ENCODE measurements at regions not wholly inside any gene's neighbourhood (a gene's known extent, or its start where the extent isn't known, plus 50 kb on each side); places are given as distances from the start of the nearest gene placed in this dataset.
A peak's percentile ranks its signal among the peaks of the same experiment; 100 is the strongest.
"Not testable (repeated sequence)": the region's sequence is repeated elsewhere in the genome, so short reads cannot be mapped to it uniquely, and the experiment has no call there.

DNA sequence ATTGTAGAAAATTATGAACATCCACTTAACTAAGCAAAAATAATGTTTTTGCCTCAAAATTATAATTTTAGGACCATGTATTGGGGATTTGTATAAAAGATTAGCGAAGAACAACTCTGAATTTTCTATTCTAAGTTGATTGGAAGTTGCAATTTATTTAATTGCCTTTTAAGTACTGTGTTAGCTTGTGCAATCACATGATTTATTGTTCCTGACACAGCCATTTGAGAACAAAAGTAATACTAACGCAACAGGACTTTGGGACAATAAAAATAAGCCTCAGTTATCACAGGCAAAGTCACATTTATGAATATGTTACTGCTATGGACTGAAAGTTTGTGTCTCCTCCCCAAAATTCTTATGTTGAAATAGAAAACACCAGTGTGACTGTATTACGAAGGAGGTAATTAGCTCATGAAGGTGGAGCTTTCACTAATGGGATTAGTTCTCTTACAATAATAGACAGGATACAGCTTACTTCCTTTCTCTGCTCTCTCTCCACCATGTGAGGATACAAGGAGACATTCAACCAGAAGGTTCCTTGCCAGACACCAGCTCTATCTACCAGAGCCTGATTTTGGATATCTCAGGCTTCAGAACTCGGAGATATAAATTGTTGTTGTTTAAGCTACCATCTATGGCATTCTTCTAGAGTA lies 745.9 kb downstream of the ZBBX start:
- no peak for DNase-seq

DNA sequence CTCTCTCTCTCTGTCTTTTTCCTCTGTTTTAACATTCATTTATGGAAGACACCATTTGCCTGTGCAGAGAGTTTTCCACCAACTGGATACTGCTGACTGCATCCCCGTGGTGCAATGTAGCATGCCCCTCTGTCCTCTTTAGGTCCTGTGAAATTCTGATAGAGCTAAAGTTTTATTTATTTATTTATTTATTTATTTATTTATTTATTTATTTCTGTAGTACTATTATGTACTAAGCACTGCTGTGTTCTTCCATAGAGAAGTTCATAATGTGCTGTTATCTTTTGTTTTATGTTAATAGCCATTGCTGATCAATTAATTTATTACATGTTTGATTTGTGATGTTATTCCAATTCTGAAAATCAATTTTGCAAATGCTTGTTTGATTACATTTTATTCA lies 749.9 kb downstream of the ZBBX start:
- DNase-seq = no peak

DNA sequence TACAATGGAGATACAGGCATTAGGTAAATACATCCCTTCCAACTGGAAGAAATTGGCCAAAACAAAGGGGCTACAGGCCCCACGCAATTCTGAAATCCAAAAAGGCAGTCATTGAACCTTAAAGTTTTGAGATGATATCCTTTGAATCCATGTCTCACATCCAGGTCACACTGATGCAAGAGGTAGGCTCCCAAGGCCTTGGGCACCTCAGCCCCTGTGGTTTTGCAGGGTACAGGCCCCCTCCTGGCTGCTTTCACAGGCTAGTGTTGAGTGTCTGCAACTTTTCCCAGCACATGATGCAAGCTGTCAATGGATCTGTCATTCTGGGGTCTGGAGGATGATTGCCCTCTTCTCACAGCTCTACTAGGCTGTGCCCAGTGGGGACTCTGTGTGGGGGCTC lies 766.7 kb downstream of the ZBBX start:
- DNase-seq = no peak

DNA sequence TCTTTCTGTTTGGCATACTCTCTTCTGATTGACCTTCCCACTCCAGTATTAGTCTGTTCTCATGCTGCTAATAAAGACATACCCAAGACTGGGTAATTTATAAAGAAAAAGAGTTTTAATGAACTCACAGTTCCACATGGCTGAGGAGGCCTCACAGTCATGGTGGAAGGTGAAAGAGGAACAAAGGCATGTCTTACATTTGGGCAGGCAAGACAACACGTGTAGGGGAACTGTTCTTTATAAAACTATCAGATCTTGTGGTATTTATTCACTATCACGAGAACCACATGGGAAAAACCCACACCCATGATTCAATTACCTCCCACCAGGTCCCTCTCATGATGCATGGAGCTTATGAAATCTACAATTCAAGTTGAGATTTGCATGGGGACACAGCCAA lies 767.3 kb downstream of the ZBBX start:
- not testable (repeated sequence) for DNase-seq

DNA sequence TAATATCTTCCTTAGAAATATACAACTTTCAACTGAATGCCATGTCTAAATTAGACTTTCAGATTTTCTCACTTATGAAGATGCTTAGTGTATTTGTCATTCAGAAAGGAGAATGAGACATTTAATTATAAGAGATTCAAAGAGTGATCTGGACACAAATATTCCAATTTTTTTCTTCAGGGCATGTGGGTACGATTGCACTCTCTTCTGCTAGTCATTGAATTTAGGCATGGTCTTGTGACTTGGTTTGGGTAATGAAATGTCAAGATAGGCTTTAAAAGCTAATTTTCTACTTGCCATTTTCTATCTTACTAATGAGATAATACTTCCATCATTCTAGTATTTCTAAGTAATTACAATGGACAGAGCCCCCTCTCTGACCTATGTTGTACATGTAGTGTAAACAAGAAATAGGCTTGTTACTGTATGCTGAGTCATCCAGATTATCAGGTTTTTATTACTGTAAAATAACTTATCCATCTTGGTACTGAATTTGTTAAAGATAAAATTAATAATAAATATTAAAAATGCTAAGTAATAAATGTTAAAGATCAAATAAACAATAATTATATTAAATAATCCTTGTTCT lies 770.8 kb upstream of the BCHE start:
- DNase-seq = no peak

DNA sequence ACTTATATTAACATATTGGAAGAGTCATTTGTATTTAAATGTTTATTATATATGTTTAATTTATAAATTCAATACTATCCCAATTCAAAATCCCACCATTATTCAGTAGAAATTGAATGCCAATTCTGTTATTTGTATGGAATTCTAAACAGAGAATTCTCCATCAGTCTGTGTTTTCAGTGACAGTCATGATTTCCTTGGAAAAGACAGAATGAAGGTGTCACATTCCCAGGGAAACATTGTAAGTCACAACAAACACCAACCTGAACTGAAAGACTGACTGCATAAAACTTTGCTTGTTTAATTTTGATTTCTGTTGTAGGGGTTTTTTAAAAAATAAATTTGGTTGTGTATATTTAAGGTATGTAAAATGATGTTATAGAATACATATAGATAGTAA lies 769.8 kb upstream of the BCHE start:
- DNase-seq = no peak

DNA sequence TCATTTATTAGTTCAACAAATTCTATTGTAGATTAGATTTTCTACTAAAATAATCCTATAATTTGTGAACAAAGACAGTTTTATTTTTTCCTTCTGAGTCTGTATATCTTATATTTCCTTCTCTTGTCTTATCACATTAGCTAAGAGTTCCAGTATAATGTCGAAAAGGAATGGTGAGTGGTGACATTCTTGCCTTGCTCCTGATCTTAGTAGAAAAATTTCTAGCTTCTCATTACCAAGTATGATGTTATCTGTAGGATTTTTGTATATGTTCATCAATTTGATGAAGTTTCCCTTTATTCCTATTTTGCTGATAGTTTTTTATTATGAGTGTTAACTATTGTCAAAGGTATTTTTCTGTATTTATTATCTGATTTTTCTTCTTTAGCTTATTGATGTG lies 756.6 kb upstream of the BCHE start:
- no peak for DNase-seq

DNA sequence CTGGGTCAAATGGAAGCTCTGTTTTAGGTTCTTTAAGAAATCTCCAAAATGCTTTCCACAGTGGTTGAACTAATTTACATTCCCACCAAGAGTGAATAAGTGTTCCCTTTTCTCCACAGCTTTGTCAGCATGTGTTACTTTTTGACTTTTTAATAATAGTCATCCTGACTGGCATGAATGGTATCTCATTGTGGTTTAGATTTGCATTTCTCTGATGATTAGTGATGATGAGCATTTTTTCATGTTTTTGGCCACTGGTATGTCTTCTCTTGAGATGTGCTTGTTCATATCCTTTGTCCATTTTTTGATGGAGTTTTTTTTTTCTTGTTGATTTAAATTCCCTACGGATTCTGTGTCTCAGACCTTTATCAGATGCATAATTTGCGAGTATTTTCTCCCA lies 745.0 kb upstream of the BCHE start:
- no peak for DNase-seq

DNA sequence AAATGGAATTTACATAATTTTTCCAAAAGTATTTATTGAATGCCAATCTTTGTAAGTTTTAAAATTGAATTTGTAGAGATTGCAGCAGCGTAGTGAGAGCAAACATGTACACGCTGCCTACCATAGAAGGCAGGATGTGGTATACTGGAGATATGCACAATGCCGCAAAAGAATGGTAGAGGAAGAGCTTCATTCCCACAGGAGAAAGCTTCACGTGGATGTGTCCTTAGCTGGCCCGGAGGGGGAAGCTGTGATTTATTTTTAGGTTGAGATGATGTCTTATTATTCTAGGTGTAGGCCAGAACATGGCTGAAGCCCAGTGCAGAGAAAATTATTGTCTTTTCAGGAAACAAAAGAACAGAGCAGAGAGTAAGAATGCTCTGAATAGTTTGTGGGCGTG lies 743.3 kb upstream of the BCHE start:
- DNase-seq = no peak

DNA sequence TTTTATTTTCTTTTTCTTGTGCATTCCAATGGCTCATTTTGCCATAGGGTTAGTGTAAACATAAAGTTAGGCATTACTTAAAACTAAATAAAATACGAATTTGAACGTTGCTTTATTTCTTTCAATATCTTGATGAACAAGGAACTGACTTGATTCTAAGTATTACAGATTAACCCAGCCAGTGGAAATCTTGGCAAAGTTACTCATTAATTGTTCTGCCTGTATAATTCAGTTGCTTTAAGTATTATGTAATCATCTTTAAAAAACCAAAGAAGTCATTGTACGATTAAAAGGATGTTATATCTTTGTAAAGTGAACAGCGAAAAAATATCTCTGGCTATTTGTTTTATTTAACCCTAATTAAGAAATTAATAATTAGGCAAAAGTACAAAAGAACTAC lies 737.9 kb upstream of the BCHE start:
- DNase-seq = no peak

DNA sequence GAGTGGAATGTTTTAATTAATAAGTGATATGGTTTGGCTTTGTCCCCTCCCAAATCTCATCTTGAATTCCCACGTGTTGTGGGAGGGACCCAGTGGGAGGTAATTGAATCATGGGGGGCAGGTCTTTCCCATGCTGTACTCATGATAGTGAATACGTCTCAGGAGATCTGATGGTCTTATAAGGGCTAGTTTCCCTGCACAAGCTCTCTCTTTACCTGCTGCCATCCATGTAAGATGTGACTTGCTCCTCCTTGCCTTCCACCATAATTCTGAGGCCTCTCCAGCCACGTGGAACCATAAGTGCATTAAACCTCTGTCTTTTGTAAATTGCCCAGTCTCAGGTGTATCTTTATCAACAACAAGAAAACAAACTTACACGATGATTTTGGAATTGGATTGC lies 734.5 kb upstream of the BCHE start:
- not testable (repeated sequence) for DNase-seq

DNA sequence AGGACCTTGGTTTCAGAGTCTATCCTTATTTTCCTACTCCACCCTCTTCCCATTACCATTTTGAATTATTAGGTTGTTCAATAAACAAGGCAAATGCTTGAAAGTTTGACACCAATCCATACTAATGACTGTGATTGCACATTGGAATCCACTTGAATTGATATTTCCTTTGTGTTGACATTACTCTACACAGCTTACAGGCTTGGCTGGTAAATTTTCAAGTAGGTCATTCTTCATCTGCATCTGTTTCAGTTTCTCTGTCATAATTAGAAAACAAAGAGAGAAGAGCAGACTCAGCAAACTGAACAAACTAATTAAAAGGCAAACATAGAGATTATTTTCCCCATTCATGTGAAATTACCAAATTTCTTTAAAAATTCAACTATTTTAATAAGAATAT lies 732.9 kb upstream of the BCHE start:
- DNase-seq = no peak

DNA sequence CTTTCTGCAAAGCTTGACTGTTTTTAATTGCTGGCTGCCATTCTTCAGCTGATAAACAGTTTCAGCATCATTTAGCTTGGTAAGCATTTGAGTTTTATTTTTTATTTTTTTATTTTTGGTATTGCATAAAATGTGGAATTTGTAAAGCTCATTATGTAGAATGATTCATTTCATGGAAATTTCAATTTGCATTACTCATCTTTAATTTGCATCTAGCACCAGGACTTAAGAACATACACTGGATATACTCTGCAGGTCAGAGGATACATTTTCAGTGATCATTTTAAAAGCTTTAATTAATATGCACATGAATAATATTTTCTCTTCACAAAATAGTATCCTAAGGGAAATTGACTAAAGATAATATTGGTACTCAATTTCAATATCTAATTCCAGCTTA lies 732.4 kb upstream of the BCHE start:
- DNase-seq = no peak

DNA sequence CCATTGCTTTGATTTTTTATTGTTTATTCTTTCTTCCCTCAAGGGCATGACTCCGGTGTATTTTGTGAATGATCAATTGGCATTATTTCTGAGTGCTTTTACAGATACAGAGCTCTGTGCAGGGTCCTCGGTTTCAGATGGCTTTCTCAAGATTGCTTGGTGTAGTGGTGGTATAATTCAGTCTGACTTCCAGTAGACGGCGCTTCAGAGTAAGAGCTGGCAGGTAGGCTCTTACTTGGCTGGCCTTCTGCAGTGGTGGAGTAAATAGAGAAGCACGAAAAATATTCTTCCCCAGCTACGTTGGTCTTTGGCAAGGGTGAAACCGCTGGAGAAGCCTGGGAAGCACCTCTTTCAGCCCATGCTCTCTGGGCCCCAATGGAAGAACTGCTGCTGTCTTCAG lies 723.0 kb upstream of the BCHE start:
- DNase-seq = no peak

DNA sequence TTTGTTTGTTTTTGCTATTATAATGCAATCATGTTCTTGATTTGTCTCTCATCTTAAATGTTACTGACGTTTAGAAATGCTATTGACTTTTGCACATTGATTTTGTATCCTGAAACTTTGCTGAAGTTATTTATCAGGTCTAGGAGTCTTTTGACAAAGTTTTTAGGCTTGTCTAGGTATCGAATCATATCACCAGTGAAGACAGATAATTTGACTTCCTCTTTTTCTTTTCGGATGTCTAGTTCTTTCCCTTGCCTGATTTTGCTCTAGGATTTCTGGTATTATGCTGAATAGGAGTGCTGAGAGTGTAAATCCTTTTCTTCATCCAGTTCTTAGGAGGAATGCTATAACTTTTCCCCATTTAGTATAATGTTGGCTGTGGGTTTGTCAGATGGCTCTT lies 719.7 kb upstream of the BCHE start:
- no peak for DNase-seq

DNA sequence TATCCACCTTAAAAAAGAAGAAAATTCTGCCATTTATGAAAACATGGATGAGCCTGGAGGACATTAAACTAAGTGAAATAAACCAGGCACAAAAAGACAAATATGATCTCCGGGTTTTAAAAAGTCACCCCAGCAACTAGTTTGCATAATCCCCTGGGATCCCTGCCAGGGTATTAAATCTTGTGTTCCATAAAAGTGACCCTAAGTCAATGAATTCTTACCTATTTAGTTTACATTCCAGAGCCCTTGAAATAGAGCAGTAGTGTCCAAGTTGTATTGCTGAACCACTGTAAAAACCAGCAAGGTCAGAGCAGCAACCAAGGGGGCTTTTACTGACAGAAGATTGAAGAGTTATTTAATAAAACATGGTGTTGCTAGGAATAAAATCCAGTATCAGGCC lies 716.8 kb upstream of the BCHE start:
- no peak for DNase-seq

DNA sequence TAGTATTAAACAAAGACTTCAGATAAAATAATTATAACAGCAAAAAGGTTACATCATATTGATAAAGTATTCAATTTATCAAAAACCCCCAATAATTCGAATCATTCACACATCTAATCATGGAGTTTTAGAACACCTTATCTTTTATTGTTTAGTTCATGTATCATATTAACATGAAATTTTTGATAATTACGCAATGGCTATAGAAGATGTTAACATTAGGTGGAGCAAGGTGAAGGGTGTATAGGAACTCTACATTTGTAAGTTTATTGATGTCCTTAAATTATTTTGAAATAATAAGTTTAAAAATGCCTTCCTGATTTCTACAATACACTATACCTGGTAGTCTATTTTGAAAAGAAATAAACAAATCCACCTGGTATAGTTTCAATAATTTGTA lies 696.5 kb upstream of the BCHE start:
- DNase-seq = no peak

DNA sequence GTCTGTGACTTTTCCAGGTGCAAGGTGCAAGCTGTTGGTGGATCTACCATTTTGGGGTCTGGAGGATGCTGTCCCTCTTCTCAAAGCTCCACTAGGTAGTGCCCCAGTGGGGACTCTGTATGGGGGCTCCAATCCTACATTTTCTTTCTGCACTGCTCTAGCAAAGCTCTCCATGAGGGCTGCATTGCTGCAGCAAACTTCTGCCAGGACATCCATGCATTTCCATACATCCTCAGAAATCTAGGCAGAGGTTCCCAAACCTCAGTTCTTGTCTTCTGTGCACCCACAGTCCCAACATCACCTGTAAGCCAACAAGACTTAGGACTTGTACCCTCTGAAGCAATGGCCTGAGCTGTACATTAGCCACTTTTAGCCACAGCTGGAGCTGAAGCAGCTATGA lies 694.5 kb upstream of the BCHE start:
- DNase-seq = no peak

DNA sequence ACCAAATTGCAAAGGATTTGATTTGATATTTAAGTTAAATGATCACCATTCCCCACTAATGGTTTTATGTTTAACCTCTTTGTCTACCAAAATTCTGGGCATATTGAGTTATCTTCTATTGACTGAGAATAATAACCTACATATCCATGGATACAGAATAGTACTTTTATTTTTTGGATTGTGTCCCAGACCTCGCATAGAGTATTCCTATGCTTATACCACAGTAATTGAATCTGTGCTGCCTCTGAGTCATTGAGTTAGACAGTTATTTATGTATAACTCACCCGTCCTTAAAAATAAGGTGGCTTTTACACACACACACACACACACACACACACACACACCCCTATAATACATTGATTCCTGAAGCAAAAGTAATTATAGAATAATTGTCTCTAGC lies 690.1 kb upstream of the BCHE start:
- DNase-seq = peak; percentile 68

DNA sequence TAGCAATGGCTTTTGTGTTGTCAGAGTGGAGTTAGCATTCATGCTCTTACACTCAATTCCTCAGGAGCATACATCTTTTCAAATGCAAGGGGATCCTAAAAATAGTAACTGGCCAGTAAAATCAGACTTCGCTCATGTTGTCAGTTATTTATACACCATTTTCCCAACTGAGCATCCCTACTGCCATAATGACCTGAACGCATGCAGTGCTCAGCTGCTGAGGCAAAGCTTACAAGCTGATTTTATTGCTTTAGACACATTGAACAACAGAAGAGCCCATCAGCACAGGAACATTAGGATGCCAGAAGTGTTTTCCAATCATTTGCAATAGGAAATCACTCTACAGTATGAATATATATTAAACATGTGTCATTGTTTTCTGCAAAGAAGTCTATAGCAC lies 689.7 kb upstream of the BCHE start:
- no peak for DNase-seq

DNA sequence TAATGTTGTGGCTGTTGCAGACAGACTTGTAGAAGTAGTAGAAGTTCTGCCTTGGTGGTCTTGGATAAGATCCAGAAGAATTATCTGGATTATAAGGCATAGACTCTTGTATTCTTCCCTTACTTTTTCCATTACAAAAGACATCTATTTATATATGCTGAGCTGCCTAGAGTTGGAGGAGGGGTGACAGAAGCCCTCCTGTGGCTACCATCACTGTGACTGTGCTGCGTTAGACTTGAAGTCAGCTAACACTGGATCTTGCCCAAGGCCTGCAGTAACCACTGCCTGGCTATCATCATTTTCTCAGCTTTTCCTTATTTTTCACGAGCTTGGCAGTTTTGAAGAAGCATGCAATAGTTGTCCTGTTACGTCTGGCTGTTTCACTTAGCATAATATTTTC lies 684.8 kb upstream of the BCHE start:
- DNase-seq = no peak

DNA sequence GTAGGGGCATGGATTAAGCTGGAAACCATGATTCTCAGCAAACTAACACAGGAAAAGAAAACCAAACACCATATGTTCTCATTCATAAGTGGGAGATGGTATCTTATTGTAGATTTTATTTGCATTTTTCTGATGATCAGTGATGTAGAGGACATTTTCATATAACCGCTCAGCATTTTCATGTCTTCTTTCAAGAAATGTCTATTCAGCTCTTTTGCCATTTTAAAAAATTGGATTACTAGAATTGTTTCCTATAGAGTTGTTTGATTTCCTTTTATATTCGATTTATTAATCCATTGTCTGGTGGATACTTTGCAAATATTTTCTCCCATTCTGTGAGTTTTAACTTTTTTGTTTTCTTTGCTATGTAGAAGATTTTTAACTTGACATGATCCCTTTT lies 682.2 kb upstream of the BCHE start:
- no peak for DNase-seq

DNA sequence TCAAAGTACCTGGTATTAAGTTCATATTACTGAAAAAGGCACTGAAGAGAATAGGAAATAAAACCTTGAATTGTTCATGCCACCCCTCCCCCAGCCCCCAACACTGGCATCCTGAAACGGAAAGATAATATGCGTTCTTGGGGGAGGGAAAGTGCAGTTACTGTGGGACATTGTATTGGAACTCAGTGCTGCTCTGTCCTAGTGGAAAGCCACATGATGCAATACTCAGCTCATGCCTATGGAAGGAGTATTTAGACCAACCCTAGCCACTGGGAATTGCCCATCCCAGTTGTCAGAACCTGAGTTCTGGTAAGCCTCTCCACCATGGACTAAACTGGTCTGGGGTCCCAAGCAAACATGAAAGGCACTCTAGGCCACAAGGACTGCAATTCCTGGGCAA lies 680.8 kb upstream of the BCHE start:
- DNase-seq = no peak

DNA sequence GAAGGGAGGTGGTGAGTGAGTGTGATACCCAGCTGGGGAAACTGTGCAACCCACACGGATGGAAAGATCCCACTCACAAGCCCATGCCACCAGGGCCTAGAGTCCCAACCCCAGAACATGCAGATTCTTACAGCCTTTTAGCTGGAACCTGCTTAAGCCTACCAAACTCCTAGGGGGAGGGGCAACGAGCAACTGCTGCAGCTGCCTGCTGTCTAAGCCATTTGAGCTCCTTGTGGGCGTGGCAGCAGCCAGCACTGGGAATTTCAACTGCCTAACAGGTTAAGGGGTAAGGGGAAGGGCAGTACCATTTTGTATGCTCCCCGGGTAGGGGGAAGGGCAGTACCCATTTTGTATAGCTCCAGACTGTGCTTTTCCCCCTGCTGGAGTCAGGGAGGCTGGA lies 673.2 kb upstream of the BCHE start:
- no peak for DNase-seq

DNA sequence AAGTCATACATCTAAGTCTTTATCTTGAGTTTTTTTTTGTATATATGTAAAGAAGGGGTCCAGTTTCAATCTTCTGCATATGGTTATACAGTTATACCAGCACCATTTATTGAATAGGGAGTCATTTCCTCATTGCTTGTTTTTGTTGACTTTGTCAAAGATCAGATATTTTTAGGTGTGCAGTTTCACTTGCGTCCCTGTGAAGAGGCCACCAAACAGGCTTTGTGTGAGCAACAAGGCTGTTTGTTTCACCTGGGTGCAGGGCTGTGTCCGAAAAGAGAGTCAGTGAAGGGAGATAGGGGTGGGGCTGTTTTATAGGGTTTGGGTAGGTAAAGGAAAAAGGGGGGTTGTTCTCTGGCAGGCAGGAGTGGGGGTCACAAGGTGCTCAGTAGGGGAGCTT lies 663.2 kb upstream of the BCHE start:
- not testable (repeated sequence) for DNase-seq

DNA sequence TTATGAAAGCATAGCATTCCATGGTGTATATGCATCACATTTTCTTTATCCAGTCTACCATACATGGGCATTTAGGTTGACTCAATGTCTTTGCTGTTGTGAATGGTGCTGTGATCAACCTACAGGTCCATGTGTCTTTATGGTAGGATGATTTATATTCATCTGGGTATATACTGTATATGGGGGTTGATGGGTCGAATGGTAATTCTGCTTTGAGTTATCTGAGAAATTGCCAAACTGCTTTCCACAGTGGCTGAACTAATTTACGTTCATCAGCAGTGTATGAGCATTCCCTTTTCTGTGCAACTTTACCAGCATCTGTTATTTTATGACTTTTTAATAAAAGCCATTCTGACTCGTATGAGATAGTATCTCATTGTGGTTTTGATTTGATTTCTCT lies 662.4 kb upstream of the BCHE start:
- DNase-seq = no peak

Data from NCI-H446 treated with DMSO at 0.1 percent for 48 hours (cell line).